ENCODE measurements at regions not wholly inside any gene's neighbourhood (a gene's known extent, or its start where the extent isn't known, plus 50 kb on each side); places are given as distances from the start of the nearest gene placed in this dataset.

GRCh38 chr2:207265332-207265731, 99.6 kb upstream of the KLF7 start:
- TF ChIP-seq, protein P1, sequence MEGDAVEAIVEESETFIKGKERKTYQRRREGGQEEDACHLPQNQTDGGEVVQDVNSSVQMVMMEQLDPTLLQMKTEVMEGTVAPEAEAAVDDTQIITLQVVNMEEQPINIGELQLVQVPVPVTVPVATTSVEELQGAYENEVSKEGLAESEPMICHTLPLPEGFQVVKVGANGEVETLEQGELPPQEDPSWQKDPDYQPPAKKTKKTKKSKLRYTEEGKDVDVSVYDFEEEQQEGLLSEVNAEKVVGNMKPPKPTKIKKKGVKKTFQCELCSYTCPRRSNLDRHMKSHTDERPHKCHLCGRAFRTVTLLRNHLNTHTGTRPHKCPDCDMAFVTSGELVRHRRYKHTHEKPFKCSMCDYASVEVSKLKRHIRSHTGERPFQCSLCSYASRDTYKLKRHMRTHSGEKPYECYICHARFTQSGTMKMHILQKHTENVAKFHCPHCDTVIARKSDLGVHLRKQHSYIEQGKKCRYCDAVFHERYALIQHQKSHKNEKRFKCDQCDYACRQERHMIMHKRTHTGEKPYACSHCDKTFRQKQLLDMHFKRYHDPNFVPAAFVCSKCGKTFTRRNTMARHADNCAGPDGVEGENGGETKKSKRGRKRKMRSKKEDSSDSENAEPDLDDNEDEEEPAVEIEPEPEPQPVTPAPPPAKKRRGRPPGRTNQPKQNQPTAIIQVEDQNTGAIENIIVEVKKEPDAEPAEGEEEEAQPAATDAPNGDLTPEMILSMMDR (IDR thresholded peaks at IDR 0.05; ENCODE audit: control insufficient read depth, insufficient read depth, low read depth, low read length, missing control alignments) = no peak
- DNase-seq (ENCODE audit: low read depth) = no peak
- H3K4me3 ChIP-seq (ENCODE audit: control insufficient read depth, low read depth, low read length) = no peak overlapping the region

GRCh38 chr2:207265869-207266268, 100.1 kb upstream of the KLF7 start:
- H3K4me3 ChIP-seq (ENCODE audit: control insufficient read depth, low read depth, low read length) = no peak overlapping the region
- DNase-seq (ENCODE audit: low read depth) = no peak
- TF ChIP-seq, protein P1 (IDR thresholded peaks at IDR 0.05; ENCODE audit: control insufficient read depth, insufficient read depth, low read depth, low read length, missing control alignments) = no peak

DNA sequence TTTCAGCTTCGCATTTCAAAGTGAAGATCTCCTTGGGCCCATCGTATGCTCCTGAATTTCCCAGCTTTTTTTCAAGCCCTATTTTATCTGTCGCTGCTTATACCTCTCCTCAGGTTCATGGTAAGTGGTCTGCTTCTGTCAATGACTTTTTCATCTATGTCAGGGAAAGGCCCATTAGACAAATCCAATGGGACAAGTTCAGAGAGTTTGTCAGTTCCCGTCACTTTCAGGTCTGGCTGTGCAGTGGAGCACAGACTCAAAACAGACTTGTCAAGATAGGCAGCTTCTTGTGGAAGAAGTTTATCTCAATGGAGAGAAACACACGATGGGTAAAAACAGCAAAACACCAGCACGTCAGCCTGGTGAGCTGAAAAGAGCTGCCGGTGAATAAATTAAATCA, 100.9 kb upstream of the KLF7 start:
- TF ChIP-seq, protein P1 (IDR thresholded peaks at IDR 0.05; ENCODE audit: control insufficient read depth, insufficient read depth, low read depth, low read length, missing control alignments) = no peak
- no peak overlapping the region for H3K4me3 ChIP-seq (ENCODE audit: control insufficient read depth, low read depth, low read length)
- no peak for DNase-seq (ENCODE audit: low read depth)

GRCh38 chr2:207269038-207269437, 103.3 kb upstream of the KLF7 start:
- no peak for DNase-seq (ENCODE audit: low read depth)
- TF ChIP-seq, protein P1 (IDR thresholded peaks at IDR 0.05; ENCODE audit: control insufficient read depth, insufficient read depth, low read depth, low read length, missing control alignments) = no peak

GRCh38 chr2:207274530-207275189, 108.9 kb upstream of the KLF7 start:
- DNase-seq (ENCODE audit: low read depth) = peak; percentile 50
- TF ChIP-seq, protein P1 (IDR thresholded peaks at IDR 0.05; ENCODE audit: control insufficient read depth, insufficient read depth, low read depth, low read length, missing control alignments) = no peak
- H3K4me3 ChIP-seq (ENCODE audit: control insufficient read depth, low read depth, low read length) = no peak overlapping the region

More at GRCh38 chr2:207269038-207269437, 103.3 kb upstream of the KLF7 start:
- H3K4me3 ChIP-seq (ENCODE audit: control insufficient read depth, low read depth, low read length) = no peak overlapping the region

DNA sequence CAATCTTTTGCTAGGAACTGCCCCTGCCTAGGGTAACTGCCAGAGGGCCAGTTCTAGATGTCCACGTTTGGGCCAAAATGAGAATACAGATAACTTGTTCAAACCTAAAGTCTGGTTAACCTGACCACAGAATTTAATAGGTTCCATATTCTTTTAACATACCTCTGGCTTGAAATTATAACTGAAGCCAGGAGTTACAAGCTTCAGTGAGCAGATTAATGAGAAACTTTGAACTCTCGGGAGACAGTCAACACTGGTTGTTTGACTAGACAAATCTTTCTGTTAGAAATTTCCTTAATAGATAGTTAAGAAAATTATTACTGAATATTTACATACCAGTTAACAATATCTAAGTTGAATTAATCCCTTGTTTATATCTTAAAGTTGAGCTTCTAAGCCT, 110.0 kb upstream of the KLF7 start:
- TF ChIP-seq, protein P1 (IDR thresholded peaks at IDR 0.05; ENCODE audit: control insufficient read depth, insufficient read depth, low read depth, low read length, missing control alignments) = no peak
- no peak overlapping the region for H3K4me3 ChIP-seq (ENCODE audit: control insufficient read depth, low read depth, low read length)
- DNase-seq (ENCODE audit: low read depth) = no peak

Measured in AG09309 (cell line).